ES-I3 (cell line): ENCODE measurements at regions not wholly inside any gene's neighbourhood (a gene's known extent, or its start where the extent isn't known, plus 50 kb on each side); places are given as distances from the start of the nearest gene placed in this dataset.
"Not testable (repeated sequence)": the region's sequence is repeated elsewhere in the genome, so short reads cannot be mapped to it uniquely, and the experiment has no call there.

Experiments used
- H3K36me3 ChIP-seq: 2 replicates; pipeline ENCODE4 v1.6.1; 2013; ENCODE audit warnings: mild to moderate bottlenecking, low read length, control low read depth, moderate library complexity; ENCODE audit not compliant: insufficient read depth
- H3K4me1 ChIP-seq: 2 replicates; pipeline ENCODE4 v1.6.1; 2013; ENCODE audit warnings: mild to moderate bottlenecking, control low read depth, low read length; ENCODE audit not compliant: insufficient read depth
- H3K9ac ChIP-seq: 2 replicates; pipeline ENCODE4 v1.6.1; 2013; ENCODE audit warnings: low read depth, mild to moderate bottlenecking, low read length, moderate library complexity
- H3K9me3 ChIP-seq: 2 replicates; pipeline ENCODE4 v1.6.1; 2013; ENCODE audit warnings: mild to moderate bottlenecking, low read length, moderate library complexity; ENCODE audit not compliant: control insufficient read depth, insufficient read depth

DNA sequence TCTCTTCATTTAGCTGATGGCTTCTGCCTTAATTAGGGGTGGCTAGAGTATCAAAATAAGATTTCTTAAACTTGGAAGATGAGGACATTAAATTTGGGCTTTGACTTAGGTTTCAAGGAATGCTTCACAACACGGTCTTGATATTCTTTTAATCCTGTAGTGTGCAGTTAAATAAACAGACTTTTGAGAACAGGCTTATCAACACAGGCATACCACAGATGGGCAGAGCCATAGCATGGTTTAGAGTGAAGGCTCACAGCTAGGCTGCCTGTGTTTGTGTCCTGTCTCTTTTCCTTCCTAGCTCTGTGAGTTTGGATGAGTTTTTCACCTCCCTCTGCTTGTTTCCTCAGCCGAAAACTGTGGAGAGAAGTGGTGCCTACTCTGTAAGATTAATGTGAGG is 102.3 kb upstream of the IPO9 start:
- Histone ChIP-seq H3K36me3 (no peaks in the 10 kb centered on the region), H3K9ac (no peak overlapping the region), H3K4me1 (peaks cover 5% of the 10 kb centered on the region), H3K9me3 (no peaks in the 10 kb centered on the region)

DNA sequence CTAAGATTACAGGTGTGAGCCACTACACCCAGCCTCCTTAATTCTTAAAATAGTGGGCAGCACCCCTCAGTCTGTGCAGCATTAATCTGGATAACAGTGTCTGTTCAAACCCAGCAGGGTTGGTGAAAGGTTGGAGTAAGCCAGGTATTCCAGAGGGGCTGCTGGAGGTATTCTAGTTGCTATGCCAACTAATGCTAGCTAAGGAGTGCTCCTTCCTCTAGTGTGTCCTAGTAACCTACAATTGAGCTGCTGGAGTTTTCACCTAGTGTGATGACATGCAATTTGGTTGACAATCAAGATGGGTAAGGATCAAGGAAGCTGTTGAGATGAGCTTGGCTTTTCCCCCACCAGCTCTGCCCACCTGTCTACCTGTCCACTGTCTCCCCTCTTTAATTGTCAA is 100.2 kb upstream of the IPO9 start:
- peaks cover 4% of the 10 kb centered on the region; the same call in 1 of the 2 replicates for H3K4me1 ChIP-seq
- no peaks in the 10 kb centered on the region for H3K36me3 ChIP-seq
- H3K9ac ChIP-seq: no peak overlapping the region
- H3K9me3 ChIP-seq: no peaks in the 10 kb centered on the region

DNA sequence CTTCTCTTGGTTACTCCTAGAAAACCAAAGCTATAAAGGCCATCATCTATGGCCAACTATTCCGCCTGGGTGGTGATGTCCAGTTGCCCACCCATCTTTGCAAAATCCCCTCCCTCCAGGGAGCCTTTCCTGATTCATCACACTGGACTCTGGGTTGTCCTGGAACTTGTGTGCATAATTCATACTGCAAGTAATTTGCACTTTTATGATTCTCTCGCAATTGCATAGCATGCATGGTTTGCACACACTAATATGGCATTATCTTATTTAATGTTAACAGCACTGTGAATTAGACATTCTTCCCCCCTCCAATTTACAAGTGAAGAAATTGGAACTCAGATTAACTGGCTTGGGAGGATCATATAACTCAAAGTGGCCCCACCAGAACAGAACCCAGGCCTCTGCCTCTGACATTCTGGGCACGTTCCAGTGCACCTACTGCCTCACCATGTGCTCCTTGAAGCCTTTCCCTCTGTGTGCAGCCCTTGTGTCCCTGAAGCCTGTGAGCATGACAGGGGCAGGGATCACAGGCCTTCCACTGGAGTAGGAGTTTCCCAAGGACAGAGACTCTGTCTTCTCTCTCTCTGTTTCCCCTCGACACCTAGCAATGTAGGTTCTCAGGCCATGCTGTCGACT is 98.9 kb upstream of the IPO9 start:
- Histone ChIP-seq H3K4me1 (no peaks in the 10 kb centered on the region), H3K9me3 (no peaks in the 10 kb centered on the region)

DNA sequence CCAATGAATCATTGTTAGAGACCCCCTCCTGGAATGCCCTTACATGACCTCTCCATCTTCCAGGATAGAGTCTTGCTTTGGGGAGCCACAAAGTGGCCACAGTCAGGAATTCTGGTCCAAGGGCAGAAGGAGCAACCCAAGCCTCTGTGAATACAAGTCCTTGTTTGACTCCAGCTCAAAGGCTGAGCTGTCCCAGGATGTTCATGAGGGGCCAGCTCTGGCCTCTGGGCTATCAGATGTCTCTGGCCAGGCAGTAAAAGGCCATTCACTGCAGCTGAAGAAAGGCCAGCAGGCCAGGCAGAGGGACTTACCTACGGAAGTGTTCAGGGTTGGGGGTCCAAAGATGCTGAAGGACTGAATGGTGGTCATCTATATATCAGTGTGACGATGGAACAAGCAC is 98.3 kb upstream of the IPO9 start:
- Histone ChIP-seq H3K9me3 (no peaks in the 10 kb centered on the region), H3K4me1 (peaks cover 1% of the 10 kb centered on the region; the same call in 1 of the 2 replicates), H3K9ac (no peak overlapping the region)

More for the DNA sequence above, 98.9 kb upstream of the IPO9 start:
- no peak overlapping the region for H3K9ac ChIP-seq
- no peaks in the 10 kb centered on the region for H3K36me3 ChIP-seq

GRCh38 chr1:201731142-201731541 is 97.8 kb upstream of the IPO9 start:
- Histone ChIP-seq H3K9ac (no peak overlapping the region), H3K9me3 (no peaks in the 10 kb centered on the region), H3K36me3 (no peaks in the 10 kb centered on the region), H3K4me1 (peaks cover 7% of the 10 kb centered on the region)

More for the DNA sequence above, 98.3 kb upstream of the IPO9 start:
- no peaks in the 10 kb centered on the region for H3K36me3 ChIP-seq

DNA sequence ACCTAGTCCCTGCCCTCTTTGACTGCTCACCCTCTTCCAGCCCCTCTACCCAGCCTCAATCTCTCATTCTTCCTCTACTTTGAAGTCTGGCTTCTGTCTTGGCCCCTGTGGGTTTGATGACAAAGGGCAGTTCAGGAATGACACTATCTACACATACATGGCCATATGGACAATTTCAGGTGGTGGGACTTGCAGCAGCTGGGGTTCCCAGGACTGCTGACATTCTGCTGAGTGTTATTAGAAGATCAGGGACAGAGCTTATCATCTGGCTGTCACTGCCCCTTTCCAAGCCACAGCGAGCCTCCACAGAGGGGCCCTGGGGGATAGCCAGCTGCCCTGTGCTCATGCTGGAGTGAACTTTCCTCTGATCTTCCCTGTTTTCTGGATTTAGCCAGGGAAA is 97.4 kb upstream of the IPO9 start:
- no peaks in the 10 kb centered on the region for H3K36me3 ChIP-seq
- no peaks in the 10 kb centered on the region for H3K9me3 ChIP-seq
- no peak overlapping the region for H3K9ac ChIP-seq
- peaks cover 11% of the 10 kb centered on the region for H3K4me1 ChIP-seq

DNA sequence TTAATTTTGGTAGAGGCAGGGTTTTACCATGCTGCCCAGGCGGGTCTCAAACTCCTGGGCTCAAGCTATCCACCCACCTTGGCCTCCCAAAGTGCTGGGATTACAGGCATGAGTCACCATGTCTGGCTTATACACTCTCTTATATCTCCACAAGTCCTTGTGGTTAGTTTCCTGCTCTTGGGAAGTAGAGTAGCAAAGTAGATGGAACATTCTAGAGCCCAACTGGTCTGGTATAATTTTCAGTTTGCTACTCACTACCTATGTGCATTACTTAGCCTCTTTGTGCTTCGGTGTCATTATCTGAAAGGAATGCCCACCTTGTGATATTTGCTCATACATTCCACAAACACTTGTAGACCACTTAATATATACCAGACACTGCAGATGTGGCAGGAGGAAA is 96.6 kb upstream of the IPO9 start:
- H3K36me3 ChIP-seq: no peaks in the 10 kb centered on the region
- no peaks in the 10 kb centered on the region for H3K9me3 ChIP-seq
- H3K9ac ChIP-seq: no peak overlapping the region
- H3K4me1 ChIP-seq: peaks cover 19% of the 10 kb centered on the region

DNA sequence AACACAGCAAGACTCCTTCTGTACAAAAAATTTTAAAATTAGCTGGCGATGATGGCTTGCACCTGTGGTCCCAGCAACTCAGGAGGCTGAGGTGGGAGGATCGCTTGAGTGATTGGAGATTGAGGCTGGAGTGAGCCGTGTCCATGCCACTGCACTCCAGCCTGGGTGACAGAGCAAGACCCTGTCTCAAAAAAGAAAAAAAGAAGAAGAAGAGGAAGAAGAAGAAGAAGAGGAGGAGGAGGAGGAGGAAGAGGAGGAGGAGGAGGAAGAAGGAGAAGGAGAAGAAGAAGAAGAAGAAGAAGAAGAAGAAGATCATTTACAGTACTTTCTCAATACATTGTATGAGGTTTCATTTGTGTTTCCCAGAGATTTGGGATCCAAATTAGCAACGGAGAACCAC is 94.7 kb upstream of the IPO9 start:
- H3K9ac ChIP-seq, H3K36me3 ChIP-seq: not testable (repeated sequence)
- peaks cover 34% of the 10 kb centered on the region for H3K4me1 ChIP-seq

GRCh38 chr1:201734786-201735185 is 94.2 kb upstream of the IPO9 start:
- H3K9me3 ChIP-seq: no peaks in the 10 kb centered on the region
- H3K4me1 ChIP-seq: peaks cover 34% of the 10 kb centered on the region
- no peak overlapping the region for H3K9ac ChIP-seq
- H3K36me3 ChIP-seq: no peaks in the 10 kb centered on the region

More for the DNA sequence above, 94.7 kb upstream of the IPO9 start:
- H3K9me3 ChIP-seq: not testable (repeated sequence)

GRCh38 chr1:201736707-201737320 is 92.1 kb upstream of the IPO9 start:
- Histone ChIP-seq H3K4me1 (peaks cover 42% of the 10 kb centered on the region), H3K9ac (no peak overlapping the region), H3K36me3 (no peaks in the 10 kb centered on the region), H3K9me3 (no peaks in the 10 kb centered on the region)

- H3K9me3 ChIP-seq: no peaks in the 10 kb centered on the region
- peaks cover 46% of the 10 kb centered on the region for H3K4me1 ChIP-seq
- no peaks in the 10 kb centered on the region for H3K36me3 ChIP-seq
- no peak overlapping the region for H3K9ac ChIP-seq
Measured at GRCh38 chr1:201737352-201738060, 91.5 kb upstream of the IPO9 start.

GRCh38 chr1:201739080-201739479 is 89.9 kb upstream of the IPO9 start:
- H3K4me1 ChIP-seq: peaks cover 46% of the 10 kb centered on the region
- H3K9me3 ChIP-seq: no peaks in the 10 kb centered on the region
- no peaks in the 10 kb centered on the region for H3K36me3 ChIP-seq
- peak overlapping the region; percentile 79 for H3K9ac ChIP-seq

GRCh38 chr1:201739492-201740085 is 89.4 kb upstream of the IPO9 start:
- Histone ChIP-seq H3K36me3 (no peaks in the 10 kb centered on the region), H3K9me3 (no peaks in the 10 kb centered on the region), H3K4me1 (peaks cover 46% of the 10 kb centered on the region), H3K9ac (peak overlapping the region; percentile 79)

- H3K9ac ChIP-seq: peak overlapping the region; percentile 79
- no peaks in the 10 kb centered on the region for H3K36me3 ChIP-seq
- no peaks in the 10 kb centered on the region for H3K9me3 ChIP-seq
- H3K4me1 ChIP-seq: peaks cover 46% of the 10 kb centered on the region
Measured at GRCh38 chr1:201740086-201740541, 88.8 kb upstream of the IPO9 start.
